DMS53 (cell line): ENCODE measurements at regions not wholly inside any gene's neighbourhood (a gene's known extent, or its start where the extent isn't known, plus 50 kb on each side); places are given as distances from the start of the nearest gene placed in this dataset.

ENCODE experiments used
- DNase-seq: peaks from one replicate; lab custom pipeline; 2025; lab: John Stamatoyannopoulos, UW

GRCh38 chr11:41861838-41862237 lies 402.4 kb upstream of the LRRC4C start:
- no peak for DNase-seq

GRCh38 chr11:41866525-41866924 lies 407.1 kb upstream of the LRRC4C start:
- no peak for DNase-seq

- DNase-seq: no peak
These were observed 409.2 kb upstream of the LRRC4C start for GRCh38 chr11:41868606-41869005.

GRCh38 chr11:41872426-41872825 lies 413.0 kb upstream of the LRRC4C start:
- no peak for DNase-seq

GRCh38 chr11:41872870-41873269 lies 413.4 kb upstream of the LRRC4C start:
- DNase-seq: no peak

GRCh38 chr11:41878095-41878494 lies 418.6 kb upstream of the LRRC4C start:
- no peak for DNase-seq

GRCh38 chr11:41879214-41879613 lies 419.8 kb upstream of the LRRC4C start:
- DNase-seq: peak; percentile 33

- no peak for DNase-seq
These were observed 435.6 kb upstream of the LRRC4C start for GRCh38 chr11:41895081-41895480.

GRCh38 chr11:41897991-41898390 lies 438.5 kb upstream of the LRRC4C start:
- no peak for DNase-seq

- no peak for DNase-seq
These were observed 458.4 kb upstream of the LRRC4C start for GRCh38 chr11:41917900-41918299.

GRCh38 chr11:41920374-41920773 lies 460.9 kb upstream of the LRRC4C start:
- DNase-seq: no peak

- DNase-seq: no peak
These were observed 462.4 kb upstream of the LRRC4C start for GRCh38 chr11:41921746-41922390.

- DNase-seq: no peak
These were observed 466.9 kb upstream of the LRRC4C start for GRCh38 chr11:41926339-41926738.

- no peak for DNase-seq
These were observed 475.8 kb upstream of the LRRC4C start for GRCh38 chr11:41935241-41935640.

GRCh38 chr11:41935795-41936194 lies 476.3 kb upstream of the LRRC4C start:
- no peak for DNase-seq

GRCh38 chr11:41943656-41944055 lies 484.2 kb upstream of the LRRC4C start:
- no peak for DNase-seq

- no peak for DNase-seq
These were observed 487.9 kb upstream of the LRRC4C start for GRCh38 chr11:41947392-41947791.

GRCh38 chr11:41950470-41951143 lies 491.2 kb upstream of the LRRC4C start:
- no peak for DNase-seq

- DNase-seq: no peak
These were observed 494.6 kb upstream of the LRRC4C start for GRCh38 chr11:41954034-41954433.

- no peak for DNase-seq
These were observed 495.6 kb upstream of the LRRC4C start for GRCh38 chr11:41955066-41955465.

- no peak for DNase-seq
These were observed 496.4 kb upstream of the LRRC4C start for GRCh38 chr11:41955635-41956400.

- no peak for DNase-seq
These were observed 504.0 kb upstream of the LRRC4C start for GRCh38 chr11:41963406-41963805.

GRCh38 chr11:41970681-41971080 lies 511.2 kb upstream of the LRRC4C start:
- DNase-seq: no peak
